ENCODE measurements at regions not wholly inside any gene's neighbourhood (a gene's known extent, or its start where the extent isn't known, plus 50 kb on each side); places are given as distances from the start of the nearest gene placed in this dataset.

- no peak overlapping the region for H3K27ac ChIP-seq
- no peak for TF ChIP-seq ZFP36 (IDR thresholded peaks at IDR 0.05; ENCODE audit: borderline replicate concordance, partially characterized antibody)
- TF ChIP-seq SMC3 (IDR thresholded peaks at IDR 0.05): no peak
- TF ChIP-seq GATA3 (IDR thresholded peaks at IDR 0.05; ENCODE audit: borderline replicate concordance): no peak
- TF ChIP-seq MYC (IDR thresholded peaks at IDR 0.05; ENCODE audit: borderline replicate concordance, low read length): no peak
- TF ChIP-seq JUNB (IDR thresholded peaks at IDR 0.05): no peak
- TF ChIP-seq, protein P1, sequence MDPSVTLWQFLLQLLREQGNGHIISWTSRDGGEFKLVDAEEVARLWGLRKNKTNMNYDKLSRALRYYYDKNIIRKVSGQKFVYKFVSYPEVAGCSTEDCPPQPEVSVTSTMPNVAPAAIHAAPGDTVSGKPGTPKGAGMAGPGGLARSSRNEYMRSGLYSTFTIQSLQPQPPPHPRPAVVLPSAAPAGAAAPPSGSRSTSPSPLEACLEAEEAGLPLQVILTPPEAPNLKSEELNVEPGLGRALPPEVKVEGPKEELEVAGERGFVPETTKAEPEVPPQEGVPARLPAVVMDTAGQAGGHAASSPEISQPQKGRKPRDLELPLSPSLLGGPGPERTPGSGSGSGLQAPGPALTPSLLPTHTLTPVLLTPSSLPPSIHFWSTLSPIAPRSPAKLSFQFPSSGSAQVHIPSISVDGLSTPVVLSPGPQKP (IDR thresholded peaks at IDR 0.05; ENCODE audit: low read depth, low read length): no peak
- no peak for TF ChIP-seq TP53 (CRISPR knock-in tag; IDR thresholded peaks at IDR 0.05)
- TF ChIP-seq REST (IDR thresholded peaks at IDR 0.05): no peak
- no peak overlapping the region for H3K4me2 ChIP-seq
- CTCF ChIA-PET: no interaction called here
- POLR2A ChIA-PET: no interaction called here
- no peak for FAIRE-seq
- no peak for DNase-seq (ENCODE audit: low read depth in 1 of 2, low spot score in 1 of 2)
- 4% methylated on average over 4 of the region's 4 CpGs for WGBS (ENCODE audit: missing lambda C conversion rate)
- no peak for ATAC-seq
- peaks cover 2% of the 10 kb centered on the region; the same call in 1 of the 3 replicates for H3K9me3 ChIP-seq
- H3K4me1 ChIP-seq: no peaks in the 10 kb centered on the region; the same call in 2 of the 3 replicates
- H3K4me3 ChIP-seq: no peak overlapping the region
Observed at GRCh38 chr16:76787394-76787793, 403.6 kb upstream of the MON1B start.

GRCh38 chr16:76791151-76791550 is 399.8 kb upstream of the MON1B start:
- H3K4me1 ChIP-seq: no peaks in the 10 kb centered on the region; the same call in 2 of the 3 replicates
- DNase-seq (ENCODE audit: low read depth in 1 of 2, low spot score in 1 of 2) (no peak), ATAC-seq (no peak), FAIRE-seq (no peak)
- H3K27ac ChIP-seq: no peak overlapping the region
- ChIA-PET POLR2A (no interaction called here), CTCF (no interaction called here)
- TF ChIP-seq NPAS2 (CRISPR knock-in tag; IDR thresholded peaks at IDR 0.05; ENCODE audit: borderline replicate concordance): no peak
- TF ChIP-seq, protein P2, sequence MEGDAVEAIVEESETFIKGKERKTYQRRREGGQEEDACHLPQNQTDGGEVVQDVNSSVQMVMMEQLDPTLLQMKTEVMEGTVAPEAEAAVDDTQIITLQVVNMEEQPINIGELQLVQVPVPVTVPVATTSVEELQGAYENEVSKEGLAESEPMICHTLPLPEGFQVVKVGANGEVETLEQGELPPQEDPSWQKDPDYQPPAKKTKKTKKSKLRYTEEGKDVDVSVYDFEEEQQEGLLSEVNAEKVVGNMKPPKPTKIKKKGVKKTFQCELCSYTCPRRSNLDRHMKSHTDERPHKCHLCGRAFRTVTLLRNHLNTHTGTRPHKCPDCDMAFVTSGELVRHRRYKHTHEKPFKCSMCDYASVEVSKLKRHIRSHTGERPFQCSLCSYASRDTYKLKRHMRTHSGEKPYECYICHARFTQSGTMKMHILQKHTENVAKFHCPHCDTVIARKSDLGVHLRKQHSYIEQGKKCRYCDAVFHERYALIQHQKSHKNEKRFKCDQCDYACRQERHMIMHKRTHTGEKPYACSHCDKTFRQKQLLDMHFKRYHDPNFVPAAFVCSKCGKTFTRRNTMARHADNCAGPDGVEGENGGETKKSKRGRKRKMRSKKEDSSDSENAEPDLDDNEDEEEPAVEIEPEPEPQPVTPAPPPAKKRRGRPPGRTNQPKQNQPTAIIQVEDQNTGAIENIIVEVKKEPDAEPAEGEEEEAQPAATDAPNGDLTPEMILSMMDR (IDR thresholded peaks at IDR 0.05): no peak
- no peak for TF ChIP-seq TP53 (CRISPR knock-in tag; IDR thresholded peaks at IDR 0.05)
- no peak for TF ChIP-seq NR3C1 (IDR thresholded peaks at IDR 0.05)
- no peak for TF ChIP-seq FOXS1 (CRISPR knock-in tag; IDR thresholded peaks at IDR 0.05)
- TF ChIP-seq POLR2AphosphoS2 (conservative IDR thresholded peaks at IDR 0.05; ENCODE audit: low read length): no peak
- TF ChIP-seq HOXA7 (CRISPR knock-in tag; IDR thresholded peaks at IDR 0.05): no peak
- TF ChIP-seq ZC3H11A (IDR thresholded peaks at IDR 0.05): no peak
- H3K4me3 ChIP-seq: no peak overlapping the region
- H3K4me2 ChIP-seq: no peak overlapping the region
- H3K9me3 ChIP-seq: peaks cover 2% of the 10 kb centered on the region; the same call in 1 of the 3 replicates
- 72% methylated on average over 2 of the region's 2 CpGs for WGBS (ENCODE audit: missing lambda C conversion rate)

DNA sequence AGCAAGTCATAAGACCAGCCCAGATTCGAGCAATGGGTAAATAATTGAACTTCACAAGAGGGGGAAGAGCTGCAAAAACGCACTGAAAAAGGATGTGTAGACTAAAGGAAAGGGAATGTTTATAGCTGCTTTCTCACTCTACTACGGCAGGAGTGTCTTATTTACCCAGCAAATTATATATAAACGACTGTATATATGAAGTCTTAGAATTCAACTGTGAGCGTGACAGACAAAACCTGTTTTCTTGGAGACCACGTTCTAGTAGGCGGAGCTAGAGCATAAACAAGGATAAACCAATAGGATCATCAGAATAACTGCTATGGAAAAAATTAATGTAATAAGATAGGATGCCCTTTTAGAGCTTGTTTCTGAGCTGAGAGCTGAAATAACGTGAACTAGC is 394.6 kb upstream of the MON1B start:
- WGBS (ENCODE audit: missing lambda C conversion rate): 18% methylated on average over 8 of the region's 8 CpGs
- H3K4me2 ChIP-seq: no peak overlapping the region
- no peak for FAIRE-seq
- no peak overlapping the region for H3K27ac ChIP-seq
- CTCF ChIA-PET: no interaction called here
- DNase-seq (ENCODE audit: low read depth in 1 of 2, low spot score in 1 of 2): no peak
- no peak overlapping the region for H3K4me3 ChIP-seq
- H3K4me1 ChIP-seq: no peaks in the 10 kb centered on the region
- no peak for ATAC-seq
- POLR2A ChIA-PET: no interaction called here
- no peaks in the 10 kb centered on the region for H3K9me3 ChIP-seq
- TF ChIP-seq, protein P3, sequence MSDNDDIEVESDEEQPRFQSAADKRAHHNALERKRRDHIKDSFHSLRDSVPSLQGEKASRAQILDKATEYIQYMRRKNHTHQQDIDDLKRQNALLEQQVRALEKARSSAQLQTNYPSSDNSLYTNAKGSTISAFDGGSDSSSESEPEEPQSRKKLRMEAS (IDR thresholded peaks at IDR 0.05): no peak
- TF ChIP-seq RFX5 (IDR thresholded peaks at IDR 0.05) (no peak), BHLHE40 (IDR thresholded peaks at IDR 0.05; ENCODE audit: low read depth, low read length) (no peak), KDM5A (IDR thresholded peaks at IDR 0.05) (no peak), NR3C1 (IDR thresholded peaks at IDR 0.05) (no peak), BCL3 (IDR thresholded peaks at IDR 0.05) (no peak), EP300 (IDR thresholded peaks at IDR 0.05) (no peak), GATA3 (IDR thresholded peaks at IDR 0.05; ENCODE audit: borderline replicate concordance) (no peak)
- TF ChIP-seq, protein P4, sequence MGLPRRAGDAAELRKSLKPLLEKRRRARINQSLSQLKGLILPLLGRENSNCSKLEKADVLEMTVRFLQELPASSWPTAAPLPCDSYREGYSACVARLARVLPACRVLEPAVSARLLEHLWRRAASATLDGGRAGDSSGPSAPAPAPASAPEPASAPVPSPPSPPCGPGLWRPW (IDR thresholded peaks at IDR 0.05): no peak
- TF ChIP-seq, protein P1 (IDR thresholded peaks at IDR 0.05; ENCODE audit: low read depth, low read length): no peak

Measured in A549 (cell line).